Activated CD8-positive, alpha-beta T cell treated with anti-CD3 and anti-CD28 coated beads for 36 hours (primary cell): ENCODE measurements at regions not wholly inside any gene's neighbourhood (a gene's known extent, or its start where the extent isn't known, plus 50 kb on each side); places are given as distances from the start of the nearest gene placed in this dataset.
A peak's percentile ranks its signal among the peaks of the same experiment; 100 is the strongest.
"Not testable (repeated sequence)": the region's sequence is repeated elsewhere in the genome, so short reads cannot be mapped to it uniquely, and the experiment has no call there.

ENCODE experiments used
- ATAC-seq: fragments of 200-7000 bp; cut with Tn5 transposase; one replicate; pipeline ENCODE4 v1.10.0; 2021; ENCODE audit warnings: mild to moderate bottlenecking, moderate library complexity
- CTCF ChIA-PET: fragments of 350-600 bp; sonication (Branson Sonifier 250); formaldehyde crosslinking; loops from one replicate; lab custom pipeline; 2021; ENCODE audit warnings: antibody characterized with exemption; lab: Charles Lee
- POLR2A ChIA-PET: fragments of 350-600 bp; sonication (Branson Sonifier 250); formaldehyde crosslinking; loops from one replicate; lab custom pipeline; 2021; ENCODE audit warnings: antibody characterized with exemption; lab: Charles Lee
- DNase-seq: peaks from one replicate; pipeline ENCODE4 v3.0.0-alpha.2; 2020
- H3K27ac Mint-ChIP-seq: one replicate; pipeline ENCODE4 v1.8.0; 2021; ENCODE audit warnings: mild to moderate bottlenecking, mixed read lengths
- H3K27me3 Mint-ChIP-seq: one replicate; pipeline ENCODE4 v1.8.0; 2021; ENCODE audit warnings: mixed read lengths
- H3K36me3 Mint-ChIP-seq: one replicate; pipeline ENCODE4 v1.8.0; 2021; ENCODE audit warnings: low read depth, mixed read lengths
- H3K4me1 Mint-ChIP-seq: one replicate; pipeline ENCODE4 v1.8.0; 2021; ENCODE audit warnings: low read depth, mixed read lengths
- H3K4me3 Mint-ChIP-seq: one replicate; pipeline ENCODE4 v1.8.0; 2021; ENCODE audit warnings: mild to moderate bottlenecking, moderate library complexity, mixed read lengths
- H3K9me3 Mint-ChIP-seq: one replicate; pipeline ENCODE4 v1.8.0; 2021; ENCODE audit warnings: mixed read lengths
- intact Hi-C: fragments of 100-400 bp; cut with micrococcal nuclease; formaldehyde crosslinking; loops from one replicate; pipeline ENCODE4 v1.10.0; 2022
- TF ChIP-seq, protein P1 (sequence below): fragments of 200-600 bp; IDR thresholded peaks from one replicate; pipeline ENCODE4 v1.8.0; 2022; ENCODE audit warnings: antibody characterized with exemption, mild to moderate bottlenecking

DNA sequence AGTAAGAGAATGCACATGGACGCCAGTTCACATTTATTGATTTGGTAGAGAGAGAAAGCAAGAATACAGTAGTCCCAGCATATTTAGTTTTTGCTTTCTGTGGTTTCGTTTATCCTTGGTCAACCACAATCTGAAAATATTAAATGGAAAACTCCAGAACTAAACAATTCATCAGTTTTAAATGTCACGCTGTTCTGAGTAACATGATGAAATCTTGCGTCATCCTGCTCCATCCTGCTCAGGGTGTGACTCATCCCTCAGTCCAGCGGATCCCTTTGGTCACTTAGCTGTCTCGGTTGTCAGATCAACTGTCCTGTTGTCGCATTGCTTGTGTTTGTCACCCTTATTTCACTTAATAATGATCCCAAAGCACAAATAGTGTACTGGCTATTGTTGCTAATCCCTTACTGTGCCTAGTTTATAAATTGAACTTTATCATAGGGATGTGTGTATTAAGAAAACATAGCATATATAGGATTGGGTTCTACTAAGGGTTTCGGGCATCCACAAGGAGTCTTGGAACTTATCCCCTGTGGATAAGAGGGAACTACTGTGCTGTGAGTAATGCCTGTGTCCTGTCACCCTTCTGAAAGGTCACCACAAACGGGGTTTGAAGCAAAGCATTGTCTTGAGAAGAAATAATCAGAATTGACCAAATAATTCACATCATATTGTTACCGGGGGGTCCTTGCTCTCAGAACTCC is 73.6 kb downstream of the OTUD1 start:
- Mint-ChIP-seq H3K27me3 (peaks cover 9% of the 10 kb centered on the region), H3K4me1 (peaks cover 23% of the 10 kb centered on the region), H3K4me3 (no peak overlapping the region), H3K27ac (peak overlapping the region; percentile 53), H3K9me3 (peaks cover 2% of the 10 kb centered on the region), H3K36me3 (peaks cover 2% of the 10 kb centered on the region)
- CTCF ChIA-PET = interaction anchor here (1.3 kb wide), 1 partner anchor 18 kb away, joined by 6 read pairs; no protein-coding TSS in a partner anchor
- intact Hi-C loops = no loop called here
- TF ChIP-seq, protein P1, sequence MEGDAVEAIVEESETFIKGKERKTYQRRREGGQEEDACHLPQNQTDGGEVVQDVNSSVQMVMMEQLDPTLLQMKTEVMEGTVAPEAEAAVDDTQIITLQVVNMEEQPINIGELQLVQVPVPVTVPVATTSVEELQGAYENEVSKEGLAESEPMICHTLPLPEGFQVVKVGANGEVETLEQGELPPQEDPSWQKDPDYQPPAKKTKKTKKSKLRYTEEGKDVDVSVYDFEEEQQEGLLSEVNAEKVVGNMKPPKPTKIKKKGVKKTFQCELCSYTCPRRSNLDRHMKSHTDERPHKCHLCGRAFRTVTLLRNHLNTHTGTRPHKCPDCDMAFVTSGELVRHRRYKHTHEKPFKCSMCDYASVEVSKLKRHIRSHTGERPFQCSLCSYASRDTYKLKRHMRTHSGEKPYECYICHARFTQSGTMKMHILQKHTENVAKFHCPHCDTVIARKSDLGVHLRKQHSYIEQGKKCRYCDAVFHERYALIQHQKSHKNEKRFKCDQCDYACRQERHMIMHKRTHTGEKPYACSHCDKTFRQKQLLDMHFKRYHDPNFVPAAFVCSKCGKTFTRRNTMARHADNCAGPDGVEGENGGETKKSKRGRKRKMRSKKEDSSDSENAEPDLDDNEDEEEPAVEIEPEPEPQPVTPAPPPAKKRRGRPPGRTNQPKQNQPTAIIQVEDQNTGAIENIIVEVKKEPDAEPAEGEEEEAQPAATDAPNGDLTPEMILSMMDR = no peak
- POLR2A ChIA-PET = no interaction called here
- ATAC-seq (no peak), DNase-seq (no peak)

DNA sequence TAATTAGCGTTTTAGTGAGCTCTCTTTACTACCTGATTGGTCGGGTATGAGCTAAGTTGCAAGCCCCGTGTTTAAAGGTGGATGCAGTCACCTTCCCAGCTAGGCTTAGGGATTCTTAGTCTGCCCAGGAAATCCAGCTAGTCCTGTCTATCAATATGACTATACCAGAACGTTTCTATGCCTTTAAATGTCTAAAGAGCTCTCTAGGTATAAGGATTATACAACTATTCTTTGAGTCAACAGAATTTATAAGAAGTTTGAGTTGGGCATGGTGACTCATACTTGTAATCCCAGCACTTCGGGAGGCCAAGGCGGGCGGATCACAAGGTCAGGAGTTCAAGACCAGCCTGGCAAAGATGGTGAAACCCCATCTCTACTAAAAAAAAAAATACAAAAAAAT is 74.7 kb downstream of the OTUD1 start:
- H3K27ac Mint-ChIP-seq, POLR2A ChIA-PET, DNase-seq, ATAC-seq, intact Hi-C loops, H3K36me3 Mint-ChIP-seq, H3K9me3 Mint-ChIP-seq, H3K27me3 Mint-ChIP-seq, H3K4me3 Mint-ChIP-seq: not testable (repeated sequence)
- peaks cover 23% of the 10 kb centered on the region for H3K4me1 Mint-ChIP-seq
- CTCF ChIA-PET = interaction anchor here (1.3 to 2.1 kb wide), 2 partner anchors 16 to 199 kb away, joined by 6 read pairs; no protein-coding TSS in a partner anchor

DNA sequence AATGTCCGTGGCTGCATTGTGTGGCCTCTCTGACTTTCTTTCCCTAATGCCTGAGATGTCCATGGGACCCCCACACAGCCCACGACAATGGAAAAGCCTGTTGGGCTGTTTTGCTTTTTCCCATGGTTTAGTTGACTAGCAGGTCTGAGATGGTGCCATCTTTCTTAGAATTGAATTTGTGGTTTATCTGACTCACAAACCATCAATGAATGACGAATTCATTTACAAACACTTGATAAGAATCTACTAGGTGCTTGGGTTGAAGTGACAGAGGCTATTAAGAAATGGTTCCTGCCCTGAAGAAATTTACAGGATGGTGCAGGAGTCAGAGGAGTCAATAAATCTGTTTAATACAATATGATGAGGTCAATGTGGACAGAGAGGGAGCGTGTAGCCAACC is 75.4 kb downstream of the OTUD1 start:
- Mint-ChIP-seq H3K9me3 (no peaks in the 10 kb centered on the region), H3K27me3 (peaks cover 9% of the 10 kb centered on the region), H3K27ac (peak overlapping the region; percentile 37), H3K4me3 (no peak overlapping the region), H3K36me3 (peaks cover 2% of the 10 kb centered on the region), H3K4me1 (peaks cover 23% of the 10 kb centered on the region)
- POLR2A ChIA-PET = interaction anchor here (0.5 kb wide), 1 partner anchor 75 kb away, joined by 3 read pairs; no protein-coding TSS in a partner anchor
- TF ChIP-seq, protein P1 = no peak
- CTCF ChIA-PET = interaction anchor here (1.0 to 2.1 kb wide), 2 partner anchors 18 to 200 kb away, joined by 3 to 6 read pairs; no protein-coding TSS in a partner anchor
- ATAC-seq = peak; percentile 84
- intact Hi-C loops = no loop called here
- DNase-seq = peak; percentile 30

DNA sequence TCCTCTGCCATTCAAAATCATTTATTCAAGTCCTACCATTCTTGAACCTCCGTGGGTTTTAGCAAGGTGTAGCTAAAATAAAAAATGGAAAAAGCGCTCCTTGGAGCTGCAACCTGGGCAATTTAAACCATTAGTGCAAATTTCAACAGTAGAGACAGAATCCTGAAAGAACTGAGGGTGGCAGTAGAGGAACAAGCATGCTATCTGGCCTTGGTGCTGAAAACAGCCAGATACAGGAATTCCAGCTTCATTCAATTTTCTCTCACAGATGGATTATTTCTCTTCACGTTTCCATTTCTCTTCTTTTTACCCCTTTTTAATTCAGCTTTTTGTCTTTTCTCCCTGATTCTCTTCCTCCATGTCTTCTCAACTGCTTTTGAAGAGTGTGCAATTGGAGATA is 77.7 kb downstream of the OTUD1 start:
- no peak for DNase-seq
- TF ChIP-seq, protein P1 = peak; percentile 49
- intact Hi-C loops = loop anchor here (5.0 kb wide), 1 partner anchor 186 kb away; no protein-coding TSS in a partner anchor
- ChIA-PET POLR2A (interaction anchor here (0.6 kb wide), 1 partner anchor 202 kb away, joined by 3 read pairs; no protein-coding TSS in a partner anchor), CTCF (interaction anchor here (0.8 to 2.5 kb wide), 20 partner anchors 9 to 1005 kb away, joined by 3 to 15 read pairs (median 4); no protein-coding TSS in a partner anchor)
- ATAC-seq = no peak
- H3K27ac Mint-ChIP-seq = no peak overlapping the region
- H3K4me3 Mint-ChIP-seq = no peak overlapping the region
- H3K36me3 Mint-ChIP-seq = peaks cover 2% of the 10 kb centered on the region
- H3K4me1 Mint-ChIP-seq = peaks cover 23% of the 10 kb centered on the region
- H3K27me3 Mint-ChIP-seq = peaks cover 14% of the 10 kb centered on the region
- H3K9me3 Mint-ChIP-seq = no peaks in the 10 kb centered on the region

DNA sequence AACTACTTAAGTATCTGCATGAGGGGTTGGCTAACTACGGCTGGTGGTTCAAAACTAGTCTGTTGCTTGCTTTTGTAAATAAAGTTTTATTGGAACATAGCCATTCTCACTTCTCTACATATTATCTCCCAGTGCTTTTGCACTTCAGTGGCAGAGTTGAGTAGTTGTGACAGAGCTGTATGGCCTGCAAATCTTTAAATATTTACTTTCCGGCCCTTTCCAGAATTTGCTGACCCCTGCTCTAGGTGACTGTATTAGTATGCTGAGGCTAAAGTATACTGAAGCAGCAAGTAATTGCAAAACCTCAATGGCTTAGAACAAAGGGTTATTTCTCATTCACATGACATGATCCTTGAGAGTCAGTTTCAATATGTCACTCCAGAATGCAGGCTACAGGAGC is 78.3 kb downstream of the OTUD1 start:
- Mint-ChIP-seq H3K4me1 (peaks cover 22% of the 10 kb centered on the region), H3K4me3 (no peak overlapping the region), H3K36me3 (peaks cover 1% of the 10 kb centered on the region), H3K27me3 (peaks cover 14% of the 10 kb centered on the region), H3K9me3 (no peaks in the 10 kb centered on the region), H3K27ac (no peak overlapping the region)
- ATAC-seq (no peak), DNase-seq (no peak)
- ChIA-PET POLR2A (no interaction called here), CTCF (interaction anchor here (0.8 to 2.5 kb wide), 16 partner anchors 8 to 223 kb away, joined by 3 to 15 read pairs (median 5); no protein-coding TSS in a partner anchor)
- intact Hi-C loops = loop anchor here (5.0 kb wide), 1 partner anchor 185 kb away; no protein-coding TSS in a partner anchor
- TF ChIP-seq, protein P1 = no peak
